ENCODE measurements at regions not wholly inside any gene's neighbourhood (a gene's known extent, or its start where the extent isn't known, plus 50 kb on each side); places are given as distances from the start of the nearest gene placed in this dataset.

DNA sequence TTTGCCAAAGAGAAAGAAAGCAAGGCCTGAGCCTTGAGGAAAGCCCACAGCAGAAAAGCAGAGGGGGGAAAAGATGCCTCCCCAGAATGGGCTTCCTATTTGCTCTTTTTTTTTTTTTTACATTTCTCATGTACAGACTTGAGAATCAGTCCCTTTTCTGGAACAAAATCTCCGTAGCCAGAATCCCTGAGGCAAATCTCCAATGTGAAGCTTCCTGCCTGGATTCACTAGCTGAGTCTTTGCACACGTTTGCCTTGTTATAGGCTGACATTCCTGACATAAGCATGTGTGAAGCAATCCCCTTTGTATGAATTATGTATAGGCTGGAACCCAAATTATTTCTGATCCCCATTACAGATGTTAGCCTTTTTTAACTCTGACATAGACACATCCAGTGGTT is 52.2 kb upstream of the ACTL6A start:
- DNase-seq (no peak), ATAC-seq (ENCODE audit: low read depth) (no peak)
- no peaks in the 10 kb centered on the region for H4K20me1 ChIP-seq (ENCODE audit: control insufficient read depth, insufficient read depth, low read length, poor library complexity, severe bottlenecking)
- H3K9ac ChIP-seq (ENCODE audit: low read length): no peak overlapping the region
- CTCF ChIA-PET: no interaction called here
- H3K27ac ChIP-seq (ENCODE audit: low read length in 2 of 2): no peak overlapping the region
- no peak overlapping the region for H2AFZ ChIP-seq (ENCODE audit: insufficient read depth, low read depth, low read length, poor library complexity, severe bottlenecking)
- Mint-ChIP-seq H3K27me3 (peaks cover 23% of the 10 kb centered on the region), H3K27ac (no peak overlapping the region), H3K9me3 (ENCODE audit: insufficient read depth) (no peaks in the 10 kb centered on the region), H3K4me1 (no peaks in the 10 kb centered on the region), H3K4me3 (no peak overlapping the region)
- no peaks in the 10 kb centered on the region for H3K27me3 ChIP-seq (replicated peaks in 1 of 4; ENCODE audit: control extremely low read depth in 1 of 4, control insufficient read depth in 3 of 4, insufficient read depth in 4 of 4, low read length in 3 of 4)
- TF ChIP-seq CTCF (IDR thresholded peaks at IDR 0.05) (no peak), EZH2 (IDR thresholded peaks at IDR 0.05; ENCODE audit: borderline replicate concordance, insufficient read depth, low read depth, low read length, poor library complexity, severe bottlenecking) (no peak)
- no peak overlapping the region for H3K4me2 ChIP-seq (replicated peaks; ENCODE audit: low read depth, low read length, poor library complexity, severe bottlenecking)
- H3K79me2 ChIP-seq (ENCODE audit: control insufficient read depth, insufficient read depth, low read length): no peaks in the 10 kb centered on the region
- H3K4me3 ChIP-seq (ENCODE audit: control extremely low read depth in 1 of 5, extremely low read depth in 1 of 5, insufficient read depth in 1 of 5, low read depth in 2 of 5, low read length in 4 of 5): no peak overlapping the region
- POLR2A ChIA-PET: no interaction called here
- intact Hi-C loops (cut with micrococcal nuclease): no loop called here
- no peaks in the 10 kb centered on the region for H3K4me1 ChIP-seq (ENCODE audit: control insufficient read depth in 2 of 2, insufficient read depth in 2 of 2, low read length in 2 of 2)
- no peaks in the 10 kb centered on the region for H3K36me3 ChIP-seq (replicated peaks in 1 of 2; ENCODE audit: control extremely low read depth in 1 of 2, control insufficient read depth in 1 of 2, extremely low read depth in 1 of 2, insufficient read depth in 2 of 2, low read length in 1 of 2)
- 53% methylated on average over 2 of the region's 2 CpGs for WGBS (ENCODE audit: insufficient coverage)
- H3K9me3 ChIP-seq (ENCODE audit: control extremely low read depth in 1 of 3, control insufficient read depth in 2 of 3, insufficient read depth in 1 of 3, low read length in 2 of 3): no peaks in the 10 kb centered on the region

- ChIA-PET POLR2A (interaction anchor here (0.6 kb wide), 1 partner anchor 44 kb away, joined by 3 read pairs; no protein-coding TSS in a partner anchor), CTCF (no interaction called here)
Observed at GRCh38 chr3:179512378-179512777, 50.3 kb upstream of the ACTL6A start.

More at GRCh38 chr3:179512378-179512777, 50.3 kb upstream of the ACTL6A start:
- no peak overlapping the region for H3K9ac ChIP-seq (ENCODE audit: low read length)
- H3K79me2 ChIP-seq (ENCODE audit: control insufficient read depth, insufficient read depth, low read length): no peaks in the 10 kb centered on the region
- TF ChIP-seq CTCF (IDR thresholded peaks at IDR 0.05) (no peak), EZH2 (IDR thresholded peaks at IDR 0.05; ENCODE audit: borderline replicate concordance, insufficient read depth, low read depth, low read length, poor library complexity, severe bottlenecking) (no peak)
- H3K9me3 Mint-ChIP-seq (ENCODE audit: insufficient read depth): no peaks in the 10 kb centered on the region
- no peak overlapping the region for H3K27ac ChIP-seq (ENCODE audit: low read length in 2 of 2)
- H3K4me2 ChIP-seq (replicated peaks; ENCODE audit: low read depth, low read length, poor library complexity, severe bottlenecking): no peak overlapping the region
- H3K4me1 ChIP-seq (ENCODE audit: control insufficient read depth in 2 of 2, insufficient read depth in 2 of 2, low read length in 2 of 2): no peaks in the 10 kb centered on the region
- ATAC-seq (ENCODE audit: low read depth) (no peak), DNase-seq (no peak)
- no peaks in the 10 kb centered on the region for H3K4me1 Mint-ChIP-seq
- no peaks in the 10 kb centered on the region for H4K20me1 ChIP-seq (ENCODE audit: control insufficient read depth, insufficient read depth, low read length, poor library complexity, severe bottlenecking)
- no peak overlapping the region for H3K4me3 ChIP-seq (ENCODE audit: control extremely low read depth in 1 of 5, extremely low read depth in 1 of 5, insufficient read depth in 1 of 5, low read depth in 2 of 5, low read length in 4 of 5)
- peaks cover 14% of the 10 kb centered on the region for H3K27me3 Mint-ChIP-seq
- intact Hi-C loops (cut with micrococcal nuclease): no loop called here
- no peaks in the 10 kb centered on the region for H3K36me3 ChIP-seq (replicated peaks in 1 of 2; ENCODE audit: control extremely low read depth in 1 of 2, control insufficient read depth in 1 of 2, extremely low read depth in 1 of 2, insufficient read depth in 2 of 2, low read length in 1 of 2)
- H2AFZ ChIP-seq (ENCODE audit: insufficient read depth, low read depth, low read length, poor library complexity, severe bottlenecking): no peak overlapping the region
- H3K9me3 ChIP-seq (ENCODE audit: control extremely low read depth in 1 of 3, control insufficient read depth in 2 of 3, insufficient read depth in 1 of 3, low read length in 2 of 3): no peaks in the 10 kb centered on the region
- H3K27me3 ChIP-seq (replicated peaks in 1 of 4; ENCODE audit: control extremely low read depth in 1 of 4, control insufficient read depth in 3 of 4, insufficient read depth in 4 of 4, low read length in 3 of 4): no peaks in the 10 kb centered on the region
- no peak overlapping the region for H3K4me3 Mint-ChIP-seq
- no peak overlapping the region for H3K27ac Mint-ChIP-seq

Data from B cell (primary cell).